ENCODE measurements at regions not wholly inside any gene's neighbourhood (a gene's known extent, or its start where the extent isn't known, plus 50 kb on each side); places are given as distances from the start of the nearest gene placed in this dataset.

GRCh38 chr11:127931803-127932202 is 655.6 kb downstream of the ETS1 start:
- TF ChIP-seq POLR2A (IDR thresholded peaks at IDR 0.05; ENCODE audit: low read depth, low read length) (no peak), POLR2AphosphoS5 (IDR thresholded peaks at IDR 0.05; ENCODE audit: low read depth, low read length) (no peak), TAF1 (IDR thresholded peaks at IDR 0.05; ENCODE audit: borderline replicate concordance, low read depth, low read length) (no peak)
